Small intestine (tissue), 7 donors: ENCODE measurements at regions not wholly inside any gene's neighbourhood (a gene's known extent, or its start where the extent isn't known, plus 50 kb on each side); places are given as distances from the start of the nearest gene placed in this dataset.
"Not testable (repeated sequence)": the region's sequence is repeated elsewhere in the genome, so short reads cannot be mapped to it uniquely, and the experiment has no call there.

Source experiments
- DNase-seq, 2 donors: peaks; one replicate each; pipeline versions ENCODE4 v3.0.0 to v3.0.0-alpha.2; 2013
- FAIRE-seq: peaks from 2 replicates; lab custom pipeline; 2012; peaks lifted over from hg19 to GRCh38; lab: Jason Lieb, UNC
- H3K27ac ChIP-seq, 3 donors: one replicate each; pipeline ENCODE4 v1.5.1; 2013; ENCODE audit warnings: low read length in 2 of 3, mild to moderate bottlenecking in 2 of 3, control low read depth in 1 of 3, inconsistent platforms in 1 of 3, low read depth in 1 of 3, moderate library complexity in 1 of 3
- H3K27me3 ChIP-seq, 3 donors: one replicate each; pipeline ENCODE4 v1.6.1; 2013; ENCODE audit warnings: low read length in 3 of 3, inconsistent platforms in 1 of 3; ENCODE audit not compliant: control insufficient read depth in 3 of 3, insufficient read depth in 3 of 3
- H3K36me3 ChIP-seq, 3 donors: one replicate each; pipeline ENCODE4 v1.6.1; 2013; ENCODE audit warnings: low read length in 3 of 3, inconsistent platforms in 1 of 3, low read depth in 1 of 3, mild to moderate bottlenecking in 1 of 3, moderate library complexity in 1 of 3; ENCODE audit not compliant: control insufficient read depth in 3 of 3, insufficient read depth in 2 of 3
- H3K4me1 ChIP-seq, 3 donors: one replicate each; pipeline ENCODE4 v1.6.1; 2013; ENCODE audit warnings: low read length in 2 of 3, inconsistent platforms in 1 of 3, low read depth in 1 of 3, mild to moderate bottlenecking in 1 of 3, moderate library complexity in 1 of 3; ENCODE audit not compliant: control insufficient read depth in 3 of 3, insufficient read depth in 2 of 3
- H3K4me3 ChIP-seq, 3 donors: one replicate each; pipeline ENCODE4 v1.5.1; 2013; ENCODE audit warnings: low read length in 3 of 3, control low read depth in 1 of 3, inconsistent platforms in 1 of 3, low read depth in 1 of 3, mild to moderate bottlenecking in 1 of 3, moderate library complexity in 1 of 3
- H3K9me3 ChIP-seq, 2 donors: one replicate each; pipeline ENCODE4 v1.6.1; 2013; ENCODE audit warnings: low read depth in 1 of 2, low read length in 1 of 2; ENCODE audit not compliant: control insufficient read depth in 2 of 2, insufficient read depth in 1 of 2
- WGBS, 3 donors: extraction: QIAGEN DNeasy Blood & Tissue Kit; methylation state at CpG; one replicate each; pipeline ENCODE4 v1.1.7; 2013; 5-methylcytosine and 5-hydroxymethylcytosine counted together
- donor health status: healthy with polysubstance abuse.
- donor health status: control.
- donor health status: control.
- donor health status: Bipolar disorder and iron deficiency.
- donor health status: healthy.

- no peaks in the 10 kb centered on the region for H3K36me3 ChIP-seq
- FAIRE-seq (no peak), DNase-seq (no peak)
Measured at GRCh38 chrX:7486505-7486904, 338.6 kb upstream of the PUDP start.

DNA sequence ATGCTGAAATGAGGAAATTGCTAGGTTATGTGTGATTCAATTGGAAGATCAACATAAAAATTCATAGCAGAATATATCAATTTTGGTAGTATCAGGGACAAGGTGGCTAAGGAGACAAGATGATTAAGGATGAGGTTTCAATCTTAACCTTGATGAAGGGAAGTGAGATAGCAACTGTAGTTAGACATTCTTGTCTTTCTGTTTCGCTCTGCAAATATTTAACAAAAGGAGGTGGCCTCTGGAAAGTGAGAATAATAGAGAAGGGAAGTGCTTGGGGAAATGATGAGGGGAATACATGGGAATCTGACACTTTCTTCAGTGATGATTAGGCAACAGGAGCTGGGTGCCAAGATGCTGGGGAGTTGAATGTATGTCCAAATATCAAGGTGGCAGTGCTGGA lies 337.1 kb upstream of the PUDP start:
- Histone ChIP-seq H3K4me1 (no peaks in the 10 kb centered on the region), H3K36me3 (no peaks in the 10 kb centered on the region), H3K27me3 (no peaks in the 10 kb centered on the region), H3K27ac (no peak overlapping the region), H3K9me3 (no peaks in the 10 kb centered on the region), H3K4me3 (no peak overlapping the region)
- FAIRE-seq = no peak
- WGBS, 3 donors = 73 to 79% (median 75%) methylated on average over 1 of the region's 1 CpG
- no peak for DNase-seq

More at GRCh38 chrX:7486505-7486904, 338.6 kb upstream of the PUDP start:
- no peaks in the 10 kb centered on the region for H3K9me3 ChIP-seq
- no peaks in the 10 kb centered on the region for H3K27me3 ChIP-seq
- 48 to 76% (median 52%) methylated on average over 3 of the region's 3 CpGs for WGBS, 3 donors
- no peak overlapping the region for H3K4me3 ChIP-seq
- H3K27ac ChIP-seq = no peak overlapping the region
- no peaks in the 10 kb centered on the region for H3K4me1 ChIP-seq

- no peaks in the 10 kb centered on the region for H3K27me3 ChIP-seq
- no peaks in the 10 kb centered on the region for H3K36me3 ChIP-seq
- H3K9me3 ChIP-seq = no peaks in the 10 kb centered on the region
- DNase-seq (no peak), FAIRE-seq (no peak)
- no peak overlapping the region for H3K4me3 ChIP-seq
- H3K27ac ChIP-seq = no peak overlapping the region
- WGBS, 3 donors = 55 to 66% (median 57%) methylated on average over 2 of the region's 2 CpGs
- no peaks in the 10 kb centered on the region for H3K4me1 ChIP-seq
Measured at GRCh38 chrX:7480721-7481120, 332.8 kb upstream of the PUDP start.

DNA sequence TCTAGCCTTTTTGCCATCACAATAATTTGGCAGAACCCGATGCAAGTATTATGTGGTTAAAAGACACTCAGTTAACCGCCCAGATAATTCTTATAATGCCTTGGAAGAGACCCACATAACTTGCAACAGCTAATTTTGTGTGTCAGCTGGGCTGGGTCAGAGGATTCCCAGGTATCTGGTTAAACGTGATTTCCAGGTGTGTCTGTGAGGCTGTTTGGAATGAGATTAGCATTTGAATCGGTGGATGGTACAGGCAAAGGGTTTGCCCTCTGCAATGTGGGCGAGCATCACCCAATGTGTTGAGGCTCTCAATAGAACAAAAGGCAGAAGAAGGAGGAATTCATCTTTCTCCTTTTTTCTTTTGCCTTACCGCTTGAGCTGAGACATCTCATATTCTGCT lies 314.2 kb upstream of the PUDP start:
- H3K36me3 ChIP-seq = no peaks in the 10 kb centered on the region
- WGBS, 3 donors = 29 to 55% (median 41%) methylated on average over 6 of the region's 6 CpGs
- no peaks in the 10 kb centered on the region for H3K9me3 ChIP-seq
- no peak overlapping the region for H3K4me3 ChIP-seq
- no peak overlapping the region for H3K27ac ChIP-seq
- H3K27me3 ChIP-seq = no peaks in the 10 kb centered on the region
- FAIRE-seq (no peak), DNase-seq (no peak)
- H3K4me1 ChIP-seq = no peaks in the 10 kb centered on the region

GRCh38 chrX:7461051-7461450 lies 313.1 kb upstream of the PUDP start:
- H3K27me3 ChIP-seq, H3K9me3 ChIP-seq, H3K36me3 ChIP-seq, FAIRE-seq, DNase-seq, H3K4me1 ChIP-seq, H3K27ac ChIP-seq, H3K4me3 ChIP-seq: not testable (repeated sequence)
- WGBS, 3 donors = 17 to 49% (median 29%) methylated on average over 2 of the region's 2 CpGs

GRCh38 chrX:7447801-7448499 lies 300.0 kb upstream of the PUDP start:
- H3K27ac ChIP-seq = no peak overlapping the region
- no peaks in the 10 kb centered on the region for H3K27me3 ChIP-seq
- no peak for DNase-seq
- H3K4me1 ChIP-seq = no peaks in the 10 kb centered on the region
- no peak for FAIRE-seq
- H3K4me3 ChIP-seq = no peak overlapping the region
- 67 to 75% (median 73%) methylated on average over 8 of the region's 8 CpGs for WGBS, 3 donors
- no peaks in the 10 kb centered on the region for H3K36me3 ChIP-seq
- H3K9me3 ChIP-seq = no peaks in the 10 kb centered on the region

- WGBS, 3 donors = 69 to 89% (median 82%) methylated on average over 4 of the region's 4 CpGs
- no peak for FAIRE-seq
Measured at GRCh38 chrX:7446815-7447214, 298.9 kb upstream of the PUDP start.

GRCh38 chrX:7444967-7445366 lies 297.0 kb upstream of the PUDP start:
- DNase-seq (no peak), FAIRE-seq (no peak)
- Histone ChIP-seq H3K9me3 (no peaks in the 10 kb centered on the region), H3K27ac (no peak overlapping the region), H3K27me3 (no peaks in the 10 kb centered on the region), H3K4me3 (no peak overlapping the region), H3K4me1 (no peaks in the 10 kb centered on the region), H3K36me3 (no peaks in the 10 kb centered on the region)
- 63 to 89% (median 83%) methylated on average over 2 of the region's 2 CpGs for WGBS, 3 donors

More at GRCh38 chrX:7446815-7447214, 298.9 kb upstream of the PUDP start:
- Histone ChIP-seq H3K27ac (no peak overlapping the region), H3K36me3 (no peaks in the 10 kb centered on the region), H3K4me3 (no peak overlapping the region), H3K27me3 (no peaks in the 10 kb centered on the region), H3K9me3 (no peaks in the 10 kb centered on the region), H3K4me1 (no peaks in the 10 kb centered on the region)
- no peak for DNase-seq

DNA sequence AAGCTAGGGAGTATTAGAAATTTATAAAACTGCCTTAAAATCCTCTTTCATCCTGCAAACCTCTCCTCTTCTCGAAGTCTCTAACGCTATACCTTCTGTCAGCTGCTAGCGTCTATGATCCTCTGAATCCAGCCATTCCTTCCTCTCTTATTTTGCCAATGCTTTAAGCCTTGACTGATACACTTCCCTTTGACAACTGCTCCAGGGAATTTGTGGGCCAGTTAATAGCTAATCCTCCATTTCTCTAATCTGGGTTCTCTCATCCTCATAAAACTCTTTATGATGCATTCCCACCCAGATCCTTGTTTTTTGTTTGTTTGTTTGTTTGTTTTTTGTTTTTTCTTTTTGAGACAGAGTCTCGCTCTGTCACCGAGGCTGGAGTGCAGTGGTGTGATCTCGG lies 293.6 kb upstream of the PUDP start:
- Histone ChIP-seq H3K4me3 (no peak overlapping the region), H3K9me3 (no peaks in the 10 kb centered on the region), H3K36me3 (no peaks in the 10 kb centered on the region), H3K27ac (no peak overlapping the region), H3K4me1 (no peaks in the 10 kb centered on the region), H3K27me3 (no peaks in the 10 kb centered on the region)
- DNase-seq (no peak), FAIRE-seq (no peak)
- 91 to 97% (median 92%) methylated on average over 6 of the region's 6 CpGs for WGBS, 3 donors
